H9 (cell line): ENCODE measurements at regions not wholly inside any gene's neighbourhood (a gene's known extent, or its start where the extent isn't known, plus 50 kb on each side); places are given as distances from the start of the nearest gene placed in this dataset.

Experiments used
- DNase-seq: peaks from one replicate; pipeline ENCODE4 v3.0.0-alpha.2; 2017
- H2AFZ ChIP-seq: one replicate; pipeline ENCODE4 v1.6.1; 2013; ENCODE audit warnings: mild to moderate bottlenecking, low read length, control low read depth, moderate library complexity
- H2AK5ac ChIP-seq: 2 replicates; pipeline ENCODE4 v1.6.1; 2013; ENCODE audit warnings: low read length, control low read depth, mixed read lengths; ENCODE audit not compliant: insufficient read length
- H2BK120ac ChIP-seq: one replicate; pipeline ENCODE4 v1.6.1; 2013; ENCODE audit warnings: low read depth, mild to moderate bottlenecking, low read length, control low read depth, inconsistent platforms; ENCODE audit not compliant: poor library complexity, severe bottlenecking
- H2BK12ac ChIP-seq: 2 replicates; pipeline ENCODE4 v1.6.1; 2013; ENCODE audit warnings: low read length, control low read depth, mixed read lengths, low read depth; ENCODE audit not compliant: insufficient read length
- H2BK15ac ChIP-seq: 2 replicates; pipeline ENCODE4 v1.6.1; 2013; ENCODE audit warnings: low read depth, low read length, control low read depth
- H2BK20ac ChIP-seq: one replicate; pipeline ENCODE4 v1.6.1; 2013; ENCODE audit warnings: low read depth, mild to moderate bottlenecking, low read length, control low read depth, inconsistent platforms; ENCODE audit not compliant: poor library complexity, severe bottlenecking
- H2BK5ac ChIP-seq: 2 replicates; pipeline ENCODE4 v1.6.1; 2013; ENCODE audit warnings: low read length, control low read depth, mixed read lengths; ENCODE audit not compliant: insufficient read length
- H3K14ac ChIP-seq: 2 replicates; pipeline ENCODE4 v1.6.1; 2013; ENCODE audit warnings: low read length, control low read depth; ENCODE audit not compliant: insufficient read depth
- H3K18ac ChIP-seq: 2 replicates; pipeline ENCODE4 v1.6.1; 2013; ENCODE audit warnings: low read depth, mild to moderate bottlenecking, mixed read lengths, low read length, control low read depth; ENCODE audit not compliant: insufficient read length
- H3K23ac ChIP-seq: 2 replicates; pipeline ENCODE4 v1.6.1; 2013; ENCODE audit warnings: low read length, control low read depth, mixed read lengths, low read depth; ENCODE audit not compliant: insufficient read length
- H3K23me2 ChIP-seq: 2 replicates; pipeline ENCODE4 v1.6.1; 2013; ENCODE audit warnings: low read depth, mild to moderate bottlenecking, mixed read lengths, low read length, control low read depth; ENCODE audit not compliant: insufficient read length, poor library complexity, severe bottlenecking
- H3K27ac ChIP-seq: 2 replicates; pipeline ENCODE4 v1.5.1; 2013; ENCODE audit warnings: low read length, control low read depth, mixed read lengths, low read depth; ENCODE audit not compliant: insufficient read length
- H3K27me3 ChIP-seq: 2 replicates; pipeline ENCODE4 v1.6.1; 2013; ENCODE audit warnings: low read length, control low read depth, inconsistent platforms; ENCODE audit not compliant: insufficient read depth
- H3K4ac ChIP-seq: 2 replicates; pipeline ENCODE4 v1.6.1; 2013; ENCODE audit warnings: low read depth, mild to moderate bottlenecking, control low read depth, inconsistent platforms, low read length, moderate library complexity
- H3K4me1 ChIP-seq: 2 replicates; pipeline ENCODE4 v1.6.1; 2013; ENCODE audit warnings: low read length, control low read depth, inconsistent platforms; ENCODE audit not compliant: insufficient read depth
- H3K4me2 ChIP-seq: 2 replicates; pipeline ENCODE4 v1.6.1; 2013; ENCODE audit warnings: low read length, control low read depth, mixed read lengths; ENCODE audit not compliant: insufficient read length, insufficient read depth
- H3K56ac ChIP-seq: 2 replicates; pipeline ENCODE4 v1.6.1; 2013; ENCODE audit warnings: low read depth, mild to moderate bottlenecking, mixed read lengths, low read length, control low read depth; ENCODE audit not compliant: insufficient read length
- H3K79me1 ChIP-seq: 2 replicates; pipeline ENCODE4 v1.6.1; 2013; ENCODE audit warnings: low read depth, mild to moderate bottlenecking, moderate library complexity, low read length, control low read depth, inconsistent platforms; ENCODE audit not compliant: insufficient read depth, poor library complexity, severe bottlenecking
- H3K79me2 ChIP-seq: 2 replicates; pipeline ENCODE4 v1.6.1; 2013; ENCODE audit warnings: low read length, control low read depth, inconsistent platforms; ENCODE audit not compliant: insufficient read depth
- H3K9ac ChIP-seq: 2 replicates; pipeline ENCODE4 v1.6.1; 2013; ENCODE audit warnings: low read length, control low read depth, mixed read lengths; ENCODE audit not compliant: insufficient read length; ENCODE audit errors: extremely low read depth
- H3K9me3 ChIP-seq: one replicate; pipeline ENCODE4 v1.6.1; 2013; ENCODE audit warnings: low read depth, low read length, inconsistent platforms; ENCODE audit not compliant: control insufficient read depth
- H3T11ph ChIP-seq: one replicate; pipeline ENCODE4 v1.6.1; 2013; ENCODE audit warnings: mild to moderate bottlenecking, low read length, control low read depth, inconsistent platforms
- H4K20me1 ChIP-seq: one replicate; pipeline ENCODE4 v1.6.1; 2013; ENCODE audit not compliant: control insufficient read depth, insufficient read length, insufficient read depth
- H4K5ac ChIP-seq: 2 replicates; pipeline ENCODE4 v1.6.1; 2013; ENCODE audit warnings: low read depth, mild to moderate bottlenecking, mixed read lengths, low read length, control low read depth; ENCODE audit not compliant: insufficient read length
- H4K8ac ChIP-seq: replicated peaks from 2 replicates; pipeline ENCODE4 v1.6.1; 2013; ENCODE audit warnings: low read length, control low read depth, mixed read lengths, low read depth; ENCODE audit not compliant: insufficient read length
- H4K91ac ChIP-seq: 2 replicates; pipeline ENCODE4 v1.6.1; 2013; ENCODE audit warnings: low read depth, mild to moderate bottlenecking, moderate library complexity, mixed read lengths, low read length, control low read depth; ENCODE audit not compliant: insufficient read length
- H3K27ac Mint-ChIP-seq, 3 experiments: 2 replicates in 2 of 3; 3 replicates in 1 of 3; pipeline ENCODE4 v1.8.0; 2020 to 2021; ENCODE audit warnings: mixed read lengths in 3 of 3, mild to moderate bottlenecking in 1 of 3, moderate library complexity in 1 of 3
- H3K27me3 Mint-ChIP-seq: 2 replicates; pipeline ENCODE4 v1.8.0; 2021; ENCODE audit warnings: low read depth, mild to moderate bottlenecking, moderate library complexity, mixed read lengths
- H3K36me3 Mint-ChIP-seq, 3 experiments: 2 replicates in 2 of 3; 3 replicates in 1 of 3; pipeline ENCODE4 v1.8.0; 2020 to 2021; ENCODE audit warnings: low read depth in 3 of 3, mixed read lengths in 3 of 3; ENCODE audit not compliant: insufficient read depth in 1 of 3
- H3K4me1 Mint-ChIP-seq, 2 experiments: 2 replicates each; pipeline ENCODE4 v1.8.0; 2020; ENCODE audit warnings: mixed read lengths in 2 of 2
- H3K4me3 Mint-ChIP-seq, 2 experiments: 2 replicates in 1 of 2; 3 replicates in 1 of 2; pipeline ENCODE4 v1.8.0; 2020 to 2021; ENCODE audit warnings: mild to moderate bottlenecking in 2 of 2, mixed read lengths in 2 of 2, moderate library complexity in 1 of 2
- H3K9me3 Mint-ChIP-seq, 2 experiments: 2 replicates in 1 of 2; 3 replicates in 1 of 2; pipeline ENCODE4 v1.8.0; 2020; ENCODE audit warnings: mild to moderate bottlenecking in 2 of 2, mixed read lengths in 2 of 2, moderate library complexity in 1 of 2
- CTCF ChIP-seq: fragments of 200-600 bp; sonication (generic); conservative IDR thresholded peaks from 3 replicates; pipeline ENCODE4 v1.8.0; 2021; ENCODE audit warnings: antibody characterized with exemption, mild to moderate bottlenecking
- WGBS: extraction: QIAGEN DNeasy Blood & Tissue Kit; methylation state at CpG from one replicate; pipeline ENCODE4 v1.1.7; 2013; ENCODE audit warnings: missing lambda C conversion rate, low lambda C conversion rate, mixed read lengths; ENCODE audit not compliant: insufficient read length; ENCODE audit errors: extremely low coverage; 5-methylcytosine and 5-hydroxymethylcytosine counted together

- H2AK5ac ChIP-seq = no peak overlapping the region
- H2BK15ac ChIP-seq = no peak overlapping the region
- no CpG with 5 or more reads among the region's 3 CpGs for WGBS
- no peak overlapping the region for H3K4me2 ChIP-seq
- H3K27me3 ChIP-seq = no peaks in the 10 kb centered on the region
- H2AFZ ChIP-seq = no peak overlapping the region
- no peak overlapping the region for H3K4ac ChIP-seq
- no peak overlapping the region for H2BK5ac ChIP-seq
- H3K27ac ChIP-seq = no peak overlapping the region
- no peak for DNase-seq
- Mint-ChIP-seq H3K4me3 (no peak overlapping the region), H3K9me3 (peaks cover 0 to 2% of the 10 kb centered on the region in 2 experiments; a peak in 2 of 5 replicates), H3K27ac (no peak overlapping the region), H3K36me3 (no peaks in the 10 kb centered on the region), H3K27me3 (no peaks in the 10 kb centered on the region), H3K4me1 (no peaks in the 10 kb centered on the region)
- no peaks in the 10 kb centered on the region for H3K4me1 ChIP-seq
- H3T11ph ChIP-seq = no peak overlapping the region
- no peak overlapping the region for H3K23ac ChIP-seq
- no peak overlapping the region for H3K9ac ChIP-seq
- TF ChIP-seq CTCF = no peak
- no peak overlapping the region for H4K5ac ChIP-seq
- H2BK12ac ChIP-seq = no peak overlapping the region
- H3K79me2 ChIP-seq = no peaks in the 10 kb centered on the region
- H2BK20ac ChIP-seq = no peak overlapping the region
- no peak overlapping the region for H3K56ac ChIP-seq
- H3K18ac ChIP-seq = no peak overlapping the region
- H4K91ac ChIP-seq = no peak overlapping the region
- H3K23me2 ChIP-seq = no peaks in the 10 kb centered on the region
- no peak overlapping the region for H3K14ac ChIP-seq
- no peaks in the 10 kb centered on the region for H3K9me3 ChIP-seq
- no peaks in the 10 kb centered on the region for H4K20me1 ChIP-seq
- no peak overlapping the region for H4K8ac ChIP-seq
- no peak overlapping the region for H2BK120ac ChIP-seq
- no peaks in the 10 kb centered on the region for H3K79me1 ChIP-seq
These were observed 793.7 kb upstream of the ADGRL2 start for GRCh38 chr1:81007024-81007423.
